GM21723 (cell line): ENCODE measurements at regions not wholly inside any gene's neighbourhood (a gene's known extent, or its start where the extent isn't known, plus 50 kb on each side); places are given as distances from the start of the nearest gene placed in this dataset.

Source experiments
- ATAC-seq: cut with Tn5 transposase; IDR thresholded peaks from one replicate; pipeline ENCODE4 v1.9.1; 2021; ENCODE audit warnings: mild to moderate bottlenecking, moderate library complexity; ENCODE audit not compliant: unreplicated experiment

DNA sequence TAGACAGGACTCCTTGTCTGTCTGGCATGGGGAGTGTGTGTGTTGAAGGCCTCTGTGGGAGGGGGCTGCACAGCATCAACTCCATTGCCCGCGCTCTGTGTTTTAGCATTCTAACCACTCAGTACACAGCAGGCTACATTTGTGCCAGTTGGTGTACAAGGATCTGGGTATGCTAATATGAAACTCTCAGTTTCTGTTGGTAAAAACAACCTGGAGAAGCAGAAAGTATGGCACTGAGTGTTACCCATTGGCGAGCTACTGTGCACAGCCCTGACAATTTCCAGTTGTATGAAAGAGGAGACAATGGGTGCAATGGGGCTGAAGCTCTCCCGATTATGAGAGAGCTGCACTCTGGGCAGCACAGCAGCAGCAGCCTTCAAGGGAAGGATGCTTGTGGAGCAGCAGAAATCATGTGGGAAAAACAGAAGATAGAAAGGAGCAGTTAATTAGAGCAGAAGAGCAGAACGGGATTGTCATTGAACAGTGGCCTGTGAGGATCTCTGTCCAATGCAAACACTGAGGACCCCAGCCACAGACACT is 443.6 kb downstream of the CBLN2 start:
- no peak for ATAC-seq

GRCh38 chr18:72091369-72091768 is 452.8 kb downstream of the CBLN2 start:
- no peak for ATAC-seq

DNA sequence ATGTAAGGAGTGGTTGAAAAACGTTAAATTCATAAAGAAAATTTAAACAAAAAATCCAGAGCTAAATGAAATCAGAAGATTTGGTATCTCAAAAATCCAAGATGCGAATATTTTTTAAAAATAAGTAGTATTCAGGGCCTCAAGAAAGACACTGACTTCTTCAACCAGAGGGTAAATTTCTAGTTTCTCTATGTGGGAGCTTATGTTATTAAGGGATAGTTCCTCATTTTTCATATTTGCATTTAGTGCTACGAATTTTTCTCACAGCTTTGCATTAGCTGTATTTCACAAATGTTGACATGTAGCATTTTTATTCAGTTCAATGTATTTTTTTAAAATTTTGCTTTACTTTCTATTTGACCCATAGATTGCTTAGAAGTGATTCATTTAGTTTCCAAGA is 454.7 kb downstream of the CBLN2 start:
- ATAC-seq = no peak

- no peak for ATAC-seq
These were observed 457.7 kb downstream of the CBLN2 start for GRCh38 chr18:72086421-72086820.

DNA sequence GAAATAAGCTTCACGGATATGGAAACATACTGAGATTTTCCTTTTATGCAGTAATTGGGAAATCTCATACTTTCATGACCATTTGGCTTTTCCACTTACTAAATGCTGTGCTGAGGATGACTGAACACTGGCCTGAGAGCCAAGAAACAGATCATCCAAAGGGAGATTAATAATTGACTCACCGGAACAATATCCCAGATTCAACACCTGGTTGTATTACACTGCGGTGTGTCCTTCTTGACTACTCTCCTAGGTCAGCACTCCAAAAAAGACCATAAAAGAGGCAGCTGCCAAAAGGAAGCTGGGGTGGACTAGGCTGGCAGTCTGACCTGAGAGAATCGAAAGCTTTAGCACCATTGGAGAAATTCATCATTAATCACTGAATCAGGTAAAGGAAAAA is 469.1 kb downstream of the CBLN2 start:
- no peak for ATAC-seq

DNA sequence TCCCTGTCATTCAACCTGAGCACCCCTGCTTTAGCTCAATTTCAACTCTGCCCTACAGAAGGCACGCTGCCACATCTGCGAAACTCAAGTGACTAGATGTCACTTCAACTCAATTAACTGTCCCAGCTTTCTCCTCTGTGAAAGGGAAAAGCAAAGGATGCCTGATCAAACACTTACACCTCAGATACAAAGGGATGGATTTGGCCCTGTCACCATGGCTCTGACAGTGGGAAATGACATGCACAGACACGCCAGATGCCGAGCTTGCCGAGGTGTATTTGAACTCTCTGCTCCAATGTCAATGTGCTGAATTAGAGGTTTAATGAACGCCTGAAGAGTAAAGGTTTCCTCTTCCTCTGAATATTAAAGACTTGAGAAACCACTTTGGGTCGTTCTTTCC is 481.1 kb downstream of the CBLN2 start:
- ATAC-seq = no peak

DNA sequence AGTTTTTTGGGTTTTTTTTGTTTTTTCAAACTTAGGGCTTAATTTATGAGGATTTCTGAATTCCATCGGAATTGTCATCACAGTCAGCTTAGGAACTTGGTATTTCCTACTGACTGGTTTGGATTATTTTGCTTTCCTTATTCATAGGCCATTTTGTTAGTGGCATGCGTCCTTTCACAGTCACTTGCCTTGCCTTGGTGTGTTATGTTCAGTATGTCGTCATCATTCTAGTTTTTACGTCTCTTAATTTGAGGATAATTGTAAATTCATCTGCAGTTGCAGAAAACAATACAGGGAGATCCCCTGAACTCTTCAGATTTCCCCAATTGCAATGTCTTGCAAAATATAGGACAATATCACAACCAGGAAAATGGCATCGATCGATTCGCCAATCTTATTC is 485.3 kb downstream of the CBLN2 start:
- no peak for ATAC-seq

- ATAC-seq = no peak
These were observed 488.0 kb downstream of the CBLN2 start for GRCh38 chr18:72056171-72056570.

DNA sequence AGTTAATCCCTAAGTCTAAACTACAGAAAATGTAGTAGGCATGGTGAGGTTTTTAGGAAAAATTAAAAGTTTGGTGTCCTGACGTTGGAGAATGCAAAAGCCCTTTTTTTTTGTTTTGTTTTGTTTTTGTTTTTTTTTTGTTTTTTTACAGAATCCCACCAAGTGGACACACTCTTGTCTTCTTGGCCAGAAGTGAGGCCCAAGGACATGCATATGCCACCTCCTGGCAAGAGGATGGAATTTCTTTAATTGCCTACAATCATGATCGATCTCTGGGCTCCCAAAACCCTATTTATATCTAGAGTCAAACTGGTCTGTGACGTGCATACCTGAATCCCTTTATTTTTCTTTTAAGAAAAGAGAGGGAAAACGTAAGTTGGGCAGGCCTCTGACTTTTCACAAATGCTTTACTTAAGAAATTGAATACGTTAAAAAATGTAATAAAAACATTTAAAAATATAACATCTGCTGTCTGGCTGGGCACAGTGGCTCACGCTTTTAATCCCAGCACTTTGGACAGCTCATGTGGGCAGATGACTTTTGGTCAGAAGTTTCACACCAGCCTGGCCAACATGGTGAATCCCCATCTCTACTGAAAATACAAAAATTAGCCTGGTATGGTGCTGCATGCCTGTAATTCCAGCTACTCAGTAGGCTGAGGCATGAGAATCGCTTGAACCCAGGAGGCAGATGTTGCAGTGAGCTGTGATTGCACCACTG is 502.7 kb downstream of the CBLN2 start:
- ATAC-seq = no peak

GRCh38 chr18:72013427-72013850 is 530.7 kb downstream of the CBLN2 start:
- ATAC-seq = no peak

DNA sequence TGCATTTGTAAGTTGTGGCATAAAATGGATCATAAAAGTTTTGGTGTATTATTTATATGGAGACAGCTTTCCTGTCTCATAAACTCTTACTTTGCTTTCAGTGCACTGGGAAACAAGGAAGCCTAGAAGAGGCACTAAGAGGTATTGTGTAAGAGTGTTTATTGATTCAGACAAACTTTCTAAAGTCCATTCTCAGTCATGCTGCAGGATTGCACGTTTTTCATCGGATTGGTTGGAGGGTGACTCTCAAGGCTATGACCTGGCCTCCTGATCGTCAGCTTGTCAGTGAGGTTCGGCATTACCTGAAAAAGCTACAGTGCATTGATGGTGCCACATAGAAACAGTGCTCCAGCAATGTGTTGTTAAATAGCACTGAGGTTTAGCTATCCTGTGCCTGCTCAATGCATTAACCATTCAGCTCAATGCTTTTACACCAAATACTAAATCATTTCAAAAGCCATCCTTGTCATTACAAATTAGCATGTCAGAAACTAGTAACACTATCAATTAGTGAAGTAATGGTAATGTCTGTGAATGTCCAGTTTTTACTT is 545.5 kb downstream of the CBLN2 start:
- no peak for ATAC-seq

DNA sequence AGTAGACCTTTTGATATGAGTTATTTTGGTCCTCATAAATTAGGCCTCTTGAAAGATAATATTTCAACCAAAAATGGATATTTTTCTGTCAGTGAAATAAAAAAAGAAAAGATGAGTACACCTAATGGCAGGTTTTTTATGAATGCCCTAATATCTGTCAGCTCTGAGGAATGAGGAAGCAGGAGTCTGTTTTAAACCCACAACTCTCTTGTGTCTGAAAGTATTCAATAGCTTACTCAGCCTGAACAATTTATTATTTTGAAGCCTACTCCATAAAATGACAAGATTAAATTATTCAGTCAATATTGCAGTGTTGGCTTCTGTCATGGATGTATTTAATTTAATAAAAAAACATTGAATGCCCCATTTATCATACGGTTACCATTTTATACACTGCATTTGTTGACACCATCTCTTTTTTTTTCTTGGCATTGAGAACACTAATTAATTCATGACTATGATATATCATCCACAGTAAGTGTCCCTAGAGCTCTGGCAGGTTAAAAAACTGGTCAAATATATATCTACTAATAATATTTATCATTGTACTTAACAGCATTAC is 548.2 kb downstream of the CBLN2 start:
- ATAC-seq = no peak

GRCh38 chr18:71994273-71994672 is 549.9 kb downstream of the CBLN2 start:
- no peak for ATAC-seq

- no peak for ATAC-seq
These were observed 554.5 kb downstream of the CBLN2 start for GRCh38 chr18:71989616-71990015.

- no peak for ATAC-seq
These were observed 557.6 kb downstream of the CBLN2 start for GRCh38 chr18:71986351-71987050.

DNA sequence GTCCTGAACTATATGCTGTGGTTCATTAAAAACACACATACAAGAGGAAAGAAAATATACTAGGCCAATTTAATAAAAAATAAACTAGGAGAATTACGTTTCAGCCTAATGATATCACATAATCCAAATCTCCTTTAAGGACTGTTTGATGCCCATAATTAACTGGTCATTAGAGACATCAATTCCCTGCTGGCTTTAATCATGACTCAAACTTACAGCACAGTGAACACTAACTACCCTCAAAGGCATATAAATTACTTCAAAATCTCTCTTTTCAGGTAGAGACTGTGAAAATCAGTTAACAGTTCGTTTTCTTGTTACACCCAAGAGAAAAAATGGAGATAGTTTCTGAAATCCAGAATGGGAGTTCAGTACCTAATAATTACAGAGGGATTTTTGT is 567.4 kb downstream of the CBLN2 start:
- no peak for ATAC-seq

DNA sequence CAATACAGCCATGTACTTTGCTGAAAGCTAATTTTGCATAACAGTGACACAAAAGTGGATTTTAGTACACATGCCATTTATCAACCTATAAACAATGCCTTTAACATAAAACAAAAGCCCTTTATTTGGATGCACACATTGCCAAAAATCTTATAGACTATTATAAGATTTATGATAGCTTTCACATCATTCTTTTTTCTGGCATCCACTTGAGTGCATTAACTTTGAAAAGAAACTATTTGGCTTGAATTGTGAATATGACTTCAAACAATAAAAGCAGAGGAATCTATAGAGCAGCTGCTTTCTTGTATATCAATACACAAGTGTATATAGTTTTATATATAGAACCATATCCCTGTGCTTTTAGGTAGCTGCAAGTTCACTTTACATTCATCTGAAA is 577.4 kb downstream of the CBLN2 start:
- ATAC-seq = no peak

DNA sequence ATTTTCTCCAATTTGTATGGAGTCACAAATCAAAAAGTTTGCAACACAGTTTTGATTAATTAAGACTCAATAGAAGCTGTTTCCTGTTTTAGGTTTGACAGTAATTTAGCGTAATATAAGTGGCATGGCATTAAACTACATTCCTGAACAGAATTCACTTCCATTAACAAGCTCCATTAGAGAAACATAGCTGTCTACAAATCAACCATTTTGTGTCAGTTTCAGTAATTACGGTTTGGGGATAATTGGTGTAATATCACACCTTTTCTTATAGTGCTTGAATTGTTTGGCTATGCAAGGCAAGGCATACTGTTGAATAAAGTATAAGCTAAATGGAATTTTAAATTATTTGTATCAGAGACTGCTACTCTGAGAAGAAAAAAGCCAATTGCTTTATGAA is 585.5 kb downstream of the CBLN2 start:
- ATAC-seq = no peak

- ATAC-seq = no peak
These were observed 593.1 kb downstream of the CBLN2 start for GRCh38 chr18:71951001-71951400.

- no peak for ATAC-seq
These were observed 601.7 kb downstream of the CBLN2 start for GRCh38 chr18:71942433-71942832.

DNA sequence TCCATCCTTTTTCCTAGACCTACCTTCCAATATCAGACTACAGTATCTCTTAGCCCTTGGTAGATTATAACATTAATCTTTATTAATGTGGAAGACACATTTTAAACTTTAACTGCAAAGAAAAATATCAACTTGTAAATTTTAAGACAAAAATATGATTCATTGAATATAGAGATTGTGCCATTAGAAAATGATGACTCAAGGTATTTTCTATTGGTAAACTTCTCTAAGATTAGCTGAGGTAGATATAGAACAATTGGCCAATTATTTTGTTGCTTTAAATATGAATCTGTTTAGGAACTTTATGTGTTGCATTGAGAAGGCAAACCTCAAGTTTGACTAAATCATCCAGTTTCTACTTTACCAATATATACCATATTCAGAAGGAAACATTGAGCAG is 604.7 kb downstream of the CBLN2 start:
- no peak for ATAC-seq

- ATAC-seq = no peak
These were observed 607.4 kb downstream of the CBLN2 start for GRCh38 chr18:71936744-71937143.
